Spinal cord (tissue), 9 donors: ENCODE measurements at regions not wholly inside any gene's neighbourhood (a gene's known extent, or its start where the extent isn't known, plus 50 kb on each side); places are given as distances from the start of the nearest gene placed in this dataset.
A peak's percentile ranks its signal among the peaks of the same experiment; 100 is the strongest.

Source experiments
- DNase-seq, 6 donors: peaks; one replicate each; pipeline versions ENCODE4 v3.0.0 to v3.0.0-alpha.2; 2013 to 2015; ENCODE audit warnings: low spot score in 6 of 6, low read depth in 4 of 6
- H3K27ac ChIP-seq: one replicate; pipeline ENCODE4 v1.5.1; 2013; ENCODE audit warnings: low read depth, low read length, control low read depth
- H3K27me3 ChIP-seq: one replicate; pipeline ENCODE4 v1.6.1; 2013; ENCODE audit warnings: low read length; ENCODE audit not compliant: control insufficient read depth, insufficient read depth
- H3K36me3 ChIP-seq: one replicate; pipeline ENCODE4 v1.6.1; 2013; ENCODE audit warnings: low read length; ENCODE audit not compliant: control insufficient read depth, insufficient read depth
- H3K4me1 ChIP-seq: one replicate; pipeline ENCODE4 v1.6.1; 2013; ENCODE audit warnings: low read length; ENCODE audit not compliant: control insufficient read depth, insufficient read depth
- H3K4me3 ChIP-seq: one replicate; pipeline ENCODE4 v1.5.1; 2013; ENCODE audit warnings: low read depth, low read length, control low read depth
- H3K9me3 ChIP-seq: one replicate; pipeline ENCODE4 v1.6.1; 2013; ENCODE audit warnings: low read length; ENCODE audit not compliant: control insufficient read depth, insufficient read depth
- WGBS: methylation state at CpG from one replicate; pipeline ENCODE4 v1.1.5; 2013; ENCODE audit warnings: missing lambda C conversion rate; ENCODE audit not compliant: insufficient coverage; 5-methylcytosine and 5-hydroxymethylcytosine counted together
- donor health status: healthy.

DNA sequence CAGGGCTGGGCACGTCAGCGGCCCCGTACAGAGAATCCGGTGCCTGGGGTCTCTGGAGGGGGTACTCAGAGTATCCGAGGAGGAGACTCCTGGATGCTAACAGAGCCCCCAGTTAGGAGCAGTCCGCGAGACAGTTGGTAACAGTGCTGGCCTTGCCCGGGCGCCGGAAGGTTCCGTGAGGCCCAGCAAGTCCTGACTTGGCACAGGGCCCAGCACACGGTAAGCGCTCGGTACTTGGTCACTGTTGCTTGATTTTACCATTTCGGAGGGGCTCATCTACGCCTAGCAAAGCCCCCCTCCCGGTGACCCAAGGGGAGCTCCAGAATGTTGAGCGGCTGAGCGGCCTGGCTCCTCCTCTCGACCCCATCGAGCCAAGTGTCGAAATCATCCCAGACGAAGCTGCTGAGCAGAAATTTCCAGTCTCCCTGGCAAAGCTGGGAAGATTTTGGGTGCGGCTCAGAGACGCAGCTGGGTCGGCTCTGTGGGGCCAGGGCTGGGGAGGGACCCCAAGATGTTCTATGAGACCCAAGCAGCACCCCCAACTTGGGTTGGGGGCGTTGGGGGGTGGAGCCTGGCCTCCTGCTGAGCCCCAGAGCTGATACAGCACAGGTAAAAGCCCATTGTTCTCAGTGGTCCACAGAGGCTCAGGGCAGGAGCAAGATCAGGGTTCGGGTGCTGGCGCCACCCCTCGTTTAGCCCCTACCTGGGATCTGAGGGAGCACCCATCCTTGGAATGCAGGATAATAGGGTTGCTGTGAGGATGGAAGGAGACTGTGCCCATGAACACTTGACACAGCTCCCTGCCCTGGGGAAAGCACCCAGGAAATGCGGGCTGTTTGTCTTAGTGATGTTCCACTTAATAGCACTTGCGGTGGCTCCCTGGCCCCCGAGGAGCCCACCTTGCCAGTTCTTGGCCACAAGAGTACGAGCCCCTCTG is 137.2 kb downstream of the C9orf50 start:
- 19% methylated on average over 34 of the region's 34 CpGs for WGBS
- H3K4me1 ChIP-seq = peaks cover 84% of the 10 kb centered on the region
- no peaks in the 10 kb centered on the region for H3K27me3 ChIP-seq
- H3K9me3 ChIP-seq = no peaks in the 10 kb centered on the region
- H3K36me3 ChIP-seq = no peaks in the 10 kb centered on the region
- peak overlapping the region; percentile 27 for H3K4me3 ChIP-seq
- peak overlapping the region; percentile 99 for H3K27ac ChIP-seq
- peak in 4 of 6 donors; percentile 75 to 95 (median 80) for DNase-seq

DNA sequence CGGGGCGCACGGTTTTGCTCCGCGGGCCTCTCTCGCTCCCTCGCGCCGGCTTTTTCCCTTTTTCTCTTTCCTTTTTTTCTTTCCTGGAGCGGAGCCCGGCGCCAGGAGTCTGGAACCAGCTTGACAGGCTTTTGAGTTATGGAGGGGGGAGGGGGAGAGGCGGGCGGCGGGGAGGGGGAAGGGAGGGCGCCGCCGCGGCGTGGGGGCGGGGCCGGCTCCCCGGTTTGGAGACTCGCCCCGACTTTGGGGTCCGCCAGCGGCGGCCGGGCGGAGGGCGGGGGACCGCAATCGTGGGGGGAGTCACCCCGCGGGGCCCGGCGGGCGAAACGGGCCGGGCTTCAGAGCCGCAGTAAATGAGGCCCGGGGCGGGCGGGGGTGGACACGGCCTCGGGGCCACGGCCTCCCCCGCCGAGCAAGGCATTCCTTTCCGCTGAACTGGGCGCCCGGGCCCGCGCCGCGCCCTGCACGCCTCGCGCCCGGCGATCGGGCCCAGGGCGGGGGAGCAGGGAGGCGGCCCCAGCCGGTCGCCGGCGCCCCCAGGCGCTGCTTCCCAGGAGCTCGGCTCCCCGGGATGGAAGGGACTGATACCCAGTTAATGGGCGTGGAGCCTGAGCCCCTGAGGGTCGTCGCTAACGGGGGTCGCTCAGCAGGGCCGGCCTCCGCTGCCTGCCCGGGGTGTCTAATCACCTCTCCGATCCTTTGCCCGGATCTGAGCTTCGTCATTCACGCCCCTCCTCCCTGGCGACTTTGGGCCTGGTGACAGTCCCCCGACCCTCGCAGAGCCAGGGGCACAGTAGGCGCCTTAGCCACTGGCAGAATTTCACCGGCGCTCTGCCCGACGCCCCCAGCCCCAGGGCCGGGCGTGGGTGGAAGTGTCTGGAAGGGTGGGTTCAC is 138.1 kb downstream of the C9orf50 start:
- Histone ChIP-seq H3K4me3 (peak overlapping the region; percentile 36), H3K27me3 (no peaks in the 10 kb centered on the region), H3K4me1 (peaks cover 78% of the 10 kb centered on the region), H3K36me3 (no peaks in the 10 kb centered on the region), H3K27ac (peak overlapping the region; percentile 99), H3K9me3 (no peaks in the 10 kb centered on the region)
- DNase-seq = peak in 4 of 6 donors; percentile 65 to 98 (median 86)
- WGBS = 1% methylated on average over 74 of the region's 93 CpGs

DNA sequence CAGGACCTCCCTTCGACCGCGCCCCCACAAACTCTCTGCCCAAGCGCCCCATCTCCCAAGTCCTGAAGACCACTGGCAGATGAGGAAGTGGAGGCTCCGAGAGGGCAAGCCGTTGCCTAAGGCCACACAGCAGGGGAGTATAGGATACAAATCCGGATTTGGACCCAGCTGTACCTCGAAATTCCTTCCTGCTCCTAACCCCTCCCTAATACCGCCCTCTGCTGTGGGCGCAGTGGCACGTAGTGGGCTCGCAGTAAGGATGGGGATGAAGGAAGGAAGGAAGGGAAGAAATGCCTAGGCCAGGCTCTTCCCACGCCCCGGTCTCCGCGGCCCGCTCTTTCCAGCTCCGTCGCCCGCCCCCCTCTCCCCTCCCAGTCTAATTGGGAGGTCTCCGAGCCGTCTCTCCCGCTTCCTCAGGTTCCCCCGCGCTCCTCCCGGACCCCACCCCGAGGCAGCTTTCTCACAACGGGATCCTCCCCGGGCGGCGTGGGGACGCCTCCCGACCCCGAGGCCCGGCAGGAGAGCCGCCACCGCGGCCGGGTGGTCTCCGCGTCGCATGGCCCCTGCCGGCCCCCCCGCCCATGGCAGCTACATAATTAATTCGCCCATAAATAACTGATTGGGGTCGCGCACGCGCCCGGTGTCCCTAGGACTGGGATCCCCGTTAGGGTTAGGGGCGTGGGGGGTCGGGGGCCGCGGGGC is 138.9 kb downstream of the C9orf50 start:
- peak in 2 of 6 donors; percentile 49 to 63 for DNase-seq
- H3K27me3 ChIP-seq = no peaks in the 10 kb centered on the region
- H3K4me1 ChIP-seq = peaks cover 78% of the 10 kb centered on the region
- peak overlapping the region; percentile 99 for H3K27ac ChIP-seq
- WGBS = 0% methylated on average over 27 of the region's 55 CpGs
- no peaks in the 10 kb centered on the region for H3K36me3 ChIP-seq
- H3K4me3 ChIP-seq = peak overlapping the region; percentile 36
- H3K9me3 ChIP-seq = no peaks in the 10 kb centered on the region

DNA sequence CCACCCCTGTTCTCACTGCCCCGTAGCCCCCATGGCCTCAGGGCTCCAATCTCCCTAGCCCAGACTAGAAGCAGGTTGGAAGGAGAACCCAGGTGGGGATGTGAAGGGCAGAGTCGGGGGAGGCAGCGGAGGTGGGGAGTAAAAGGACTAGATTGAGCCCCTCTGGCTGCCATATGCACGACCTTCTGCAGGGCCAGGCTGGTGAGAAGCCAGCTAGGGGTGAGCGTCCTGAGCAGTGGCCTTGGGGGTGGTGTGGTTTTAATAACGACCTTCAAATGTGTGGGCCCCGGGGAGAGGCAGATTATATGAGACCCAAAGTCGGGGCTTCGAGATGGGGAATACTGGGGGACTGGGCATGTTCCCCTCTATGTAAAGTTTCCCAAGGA is 139.5 kb downstream of the C9orf50 start:
- H3K9me3 ChIP-seq = no peaks in the 10 kb centered on the region
- H3K4me3 ChIP-seq = no peak overlapping the region
- H3K27ac ChIP-seq = peak overlapping the region; percentile 99
- DNase-seq = no peak
- 61% methylated on average over 7 of the region's 9 CpGs for WGBS
- no peaks in the 10 kb centered on the region for H3K27me3 ChIP-seq
- no peaks in the 10 kb centered on the region for H3K36me3 ChIP-seq
- H3K4me1 ChIP-seq = peaks cover 74% of the 10 kb centered on the region

DNA sequence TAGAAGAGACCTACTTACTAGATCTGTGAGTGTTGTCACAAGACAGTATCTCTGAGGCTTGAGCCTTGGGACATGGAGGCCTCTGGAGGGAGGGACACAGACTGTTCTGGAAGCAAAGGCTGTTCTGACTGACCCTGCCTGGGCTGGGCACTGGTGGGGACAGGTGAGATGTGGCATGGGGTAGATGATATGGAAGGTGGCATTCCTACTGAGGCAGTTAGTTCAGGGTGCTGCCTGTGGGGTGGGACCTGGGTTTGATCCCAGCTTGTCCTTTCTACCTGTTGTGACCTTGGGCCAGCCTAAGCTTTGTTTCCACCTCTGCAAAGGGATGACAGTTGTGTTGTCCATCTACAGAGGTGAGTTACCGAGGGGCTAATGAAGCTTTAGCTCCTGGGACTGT is 140.2 kb downstream of the C9orf50 start:
- Histone ChIP-seq H3K9me3 (no peaks in the 10 kb centered on the region), H3K4me3 (no peak overlapping the region), H3K4me1 (peaks cover 67% of the 10 kb centered on the region), H3K27ac (peak overlapping the region; percentile 99), H3K36me3 (no peaks in the 10 kb centered on the region), H3K27me3 (no peaks in the 10 kb centered on the region)
- WGBS = 100% methylated on average over 1 of the region's 1 CpG
- DNase-seq = no peak

DNA sequence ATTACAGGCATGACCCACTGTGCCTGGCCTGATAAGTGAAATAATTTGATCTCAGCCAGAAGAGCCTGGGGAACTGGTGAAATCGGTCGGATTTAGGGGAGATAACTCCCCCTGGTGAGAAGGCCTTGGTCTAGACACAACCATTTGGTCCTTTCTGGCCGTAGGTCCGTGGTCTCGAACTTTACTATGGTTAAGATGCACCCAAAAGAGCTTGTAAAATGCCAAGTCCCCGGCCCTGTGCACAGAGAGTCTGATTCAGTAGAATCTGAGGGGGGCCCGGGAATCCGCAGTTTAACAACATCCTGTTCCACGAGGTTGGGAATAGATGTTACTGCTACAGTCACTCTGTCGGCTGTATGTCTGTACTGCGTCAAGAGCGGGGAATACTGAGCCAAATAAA is 140.7 kb downstream of the C9orf50 start:
- Histone ChIP-seq H3K9me3 (no peaks in the 10 kb centered on the region), H3K4me1 (peaks cover 63% of the 10 kb centered on the region), H3K27me3 (no peaks in the 10 kb centered on the region), H3K27ac (peak overlapping the region; percentile 99), H3K36me3 (no peaks in the 10 kb centered on the region), H3K4me3 (no peak overlapping the region)
- DNase-seq = no peak
- WGBS = 79% methylated on average over 12 of the region's 12 CpGs

DNA sequence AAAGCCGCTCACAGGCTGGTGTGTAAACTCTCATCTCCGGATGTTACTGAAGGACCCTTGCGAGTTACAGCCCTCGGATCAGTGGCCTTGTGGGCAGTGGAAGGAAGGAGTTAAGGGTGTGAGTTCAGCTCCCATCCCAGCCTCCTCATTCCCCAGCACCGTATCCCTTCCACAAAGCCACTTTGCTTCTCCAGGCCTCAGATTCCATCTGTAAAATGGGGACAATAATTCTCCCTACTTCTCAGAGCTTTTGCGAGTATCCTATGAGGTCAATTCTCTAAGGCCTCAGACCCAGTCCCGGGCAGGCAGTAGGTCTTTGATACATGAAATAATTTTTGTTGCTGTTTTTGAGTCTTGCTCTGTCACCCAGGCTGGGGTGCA is 141.3 kb downstream of the C9orf50 start:
- peaks cover 59% of the 10 kb centered on the region for H3K4me1 ChIP-seq
- peaks cover 4% of the 10 kb centered on the region for H3K9me3 ChIP-seq
- no peak for DNase-seq
- no peak overlapping the region for H3K4me3 ChIP-seq
- H3K27me3 ChIP-seq = no peaks in the 10 kb centered on the region
- H3K27ac ChIP-seq = peak overlapping the region; percentile 73
- WGBS = 43% methylated on average over 2 of the region's 7 CpGs
- no peaks in the 10 kb centered on the region for H3K36me3 ChIP-seq

DNA sequence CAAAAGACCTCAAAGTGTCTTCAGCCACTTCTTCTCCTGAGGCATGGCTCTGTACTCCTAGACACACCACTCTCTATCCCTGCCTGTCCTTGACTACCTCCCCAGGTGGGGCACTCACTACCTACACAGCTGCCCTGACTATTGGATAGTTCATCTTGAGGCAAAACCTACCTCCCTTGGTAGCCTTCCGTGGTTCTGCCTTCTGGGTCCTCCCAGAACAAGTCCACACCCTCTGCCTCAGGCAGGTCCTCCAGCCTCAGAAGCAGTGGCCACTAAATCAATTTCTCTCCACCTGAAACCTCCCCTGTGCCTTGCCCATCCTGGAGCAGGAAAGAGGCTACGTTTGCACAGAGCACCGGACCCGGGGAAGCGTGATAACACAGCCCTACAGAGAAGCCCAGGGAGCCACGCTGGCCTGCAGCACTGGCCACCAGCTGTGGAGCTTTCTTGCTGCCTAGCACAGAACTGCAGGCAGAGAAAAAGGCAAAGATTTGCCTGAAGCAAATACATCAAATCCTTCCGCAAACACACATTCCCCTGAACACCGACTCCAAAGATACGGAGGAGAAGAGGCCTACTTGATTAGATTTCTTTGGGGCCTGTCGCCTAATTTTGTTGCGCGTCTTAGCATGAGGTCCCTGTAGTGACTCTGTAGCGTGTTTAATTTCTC is 141.8 kb downstream of the C9orf50 start:
- no peaks in the 10 kb centered on the region for H3K36me3 ChIP-seq
- H3K4me3 ChIP-seq = no peak overlapping the region
- H3K27me3 ChIP-seq = no peaks in the 10 kb centered on the region
- peak overlapping the region; percentile 73 for H3K27ac ChIP-seq
- H3K4me1 ChIP-seq = peaks cover 59% of the 10 kb centered on the region
- WGBS = 43% methylated on average over 12 of the region's 13 CpGs
- peak in 1 of 6 donors; percentile 67 for DNase-seq
- peaks cover 4% of the 10 kb centered on the region for H3K9me3 ChIP-seq

DNA sequence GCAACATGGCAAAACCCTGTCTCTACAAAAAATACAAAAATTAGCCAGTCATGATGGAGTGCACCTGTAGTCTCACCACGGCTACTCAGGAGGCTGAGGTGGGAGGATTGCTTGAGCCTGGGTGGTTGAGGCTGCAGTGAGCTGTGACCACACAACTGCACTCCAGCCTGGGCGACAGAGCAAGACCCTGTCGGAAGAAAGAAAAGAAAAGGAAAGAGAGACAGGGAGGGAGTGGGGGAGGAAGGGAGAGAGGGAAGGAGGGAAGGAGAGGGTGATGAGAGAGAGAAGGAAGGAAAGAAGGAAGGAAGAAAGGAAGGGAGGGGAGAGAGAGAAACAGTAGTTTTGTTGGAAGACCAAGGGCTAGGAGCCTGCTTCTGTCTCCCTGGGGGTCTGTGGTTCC is 142.4 kb downstream of the C9orf50 start:
- Histone ChIP-seq H3K9me3 (peaks cover 4% of the 10 kb centered on the region), H3K27ac (no peak overlapping the region), H3K4me3 (no peak overlapping the region), H3K27me3 (no peaks in the 10 kb centered on the region), H3K4me1 (peaks cover 56% of the 10 kb centered on the region), H3K36me3 (no peaks in the 10 kb centered on the region)
- 83% methylated on average over 3 of the region's 3 CpGs for WGBS
- DNase-seq = no peak
